AG04449 (cell line): ENCODE measurements at regions not wholly inside any gene's neighbourhood (a gene's known extent, or its start where the extent isn't known, plus 50 kb on each side); places are given as distances from the start of the nearest gene placed in this dataset.

Source experiments
- CTCF ChIA-PET: fragments of 350-600 bp; formaldehyde crosslinking; extraction: SDS; loops from one replicate; lab custom pipeline; 2021; ENCODE audit warnings: antibody characterized with exemption; lab: Yijun Ruan, JAX
- POLR2A ChIA-PET: fragments of 400-600, 350-600 bp; formaldehyde crosslinking; extraction: SDS; loops from one replicate; lab custom pipeline; 2020; ENCODE audit warnings: antibody characterized with exemption, inconsistent platforms; lab: Yijun Ruan, JAX
- DNase-seq: peaks from one replicate; pipeline ENCODE4 v3.0.0-alpha.2; 2010; ENCODE audit warnings: low read depth, low spot score
- H3K4me3 ChIP-seq: 2 replicates; pipeline ENCODE4 v1.5.1; 2011; ENCODE audit warnings: low read depth, mild to moderate bottlenecking, control low read depth, low read length
- TF ChIP-seq, protein P1 (sequence below): IDR thresholded peaks from one replicate; pipeline ENCODE4 v1.5.1; 2011; ENCODE audit warnings: mild to moderate bottlenecking, moderate library complexity, low read length, control low read depth, inconsistent platforms; ENCODE audit not compliant: insufficient read depth; ENCODE audit errors: missing control alignments

DNA sequence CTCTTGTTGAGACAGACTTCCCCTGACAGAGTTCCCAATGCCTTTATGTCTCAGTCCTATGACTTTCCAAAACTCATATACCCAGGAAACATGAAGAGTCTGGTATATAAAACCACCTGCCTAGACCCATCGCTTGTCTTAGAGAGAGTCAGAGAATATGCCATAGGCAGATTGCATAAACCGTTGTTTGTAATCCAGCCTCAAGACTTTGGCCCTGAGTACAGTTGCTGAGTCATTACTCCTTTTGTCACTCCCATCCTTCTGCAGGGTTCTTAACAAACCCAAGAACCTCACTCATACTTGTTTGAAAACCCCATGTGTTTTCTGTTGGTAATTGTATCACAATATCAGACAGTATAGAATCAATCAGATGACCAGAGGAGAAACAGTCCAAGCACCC lies 616.3 kb downstream of the SLCO4C1 start:
- ChIA-PET CTCF (no interaction called here), POLR2A (no interaction called here)
- TF ChIP-seq, protein P1, sequence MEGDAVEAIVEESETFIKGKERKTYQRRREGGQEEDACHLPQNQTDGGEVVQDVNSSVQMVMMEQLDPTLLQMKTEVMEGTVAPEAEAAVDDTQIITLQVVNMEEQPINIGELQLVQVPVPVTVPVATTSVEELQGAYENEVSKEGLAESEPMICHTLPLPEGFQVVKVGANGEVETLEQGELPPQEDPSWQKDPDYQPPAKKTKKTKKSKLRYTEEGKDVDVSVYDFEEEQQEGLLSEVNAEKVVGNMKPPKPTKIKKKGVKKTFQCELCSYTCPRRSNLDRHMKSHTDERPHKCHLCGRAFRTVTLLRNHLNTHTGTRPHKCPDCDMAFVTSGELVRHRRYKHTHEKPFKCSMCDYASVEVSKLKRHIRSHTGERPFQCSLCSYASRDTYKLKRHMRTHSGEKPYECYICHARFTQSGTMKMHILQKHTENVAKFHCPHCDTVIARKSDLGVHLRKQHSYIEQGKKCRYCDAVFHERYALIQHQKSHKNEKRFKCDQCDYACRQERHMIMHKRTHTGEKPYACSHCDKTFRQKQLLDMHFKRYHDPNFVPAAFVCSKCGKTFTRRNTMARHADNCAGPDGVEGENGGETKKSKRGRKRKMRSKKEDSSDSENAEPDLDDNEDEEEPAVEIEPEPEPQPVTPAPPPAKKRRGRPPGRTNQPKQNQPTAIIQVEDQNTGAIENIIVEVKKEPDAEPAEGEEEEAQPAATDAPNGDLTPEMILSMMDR: no peak
- no peak overlapping the region for H3K4me3 ChIP-seq
- DNase-seq: no peak

DNA sequence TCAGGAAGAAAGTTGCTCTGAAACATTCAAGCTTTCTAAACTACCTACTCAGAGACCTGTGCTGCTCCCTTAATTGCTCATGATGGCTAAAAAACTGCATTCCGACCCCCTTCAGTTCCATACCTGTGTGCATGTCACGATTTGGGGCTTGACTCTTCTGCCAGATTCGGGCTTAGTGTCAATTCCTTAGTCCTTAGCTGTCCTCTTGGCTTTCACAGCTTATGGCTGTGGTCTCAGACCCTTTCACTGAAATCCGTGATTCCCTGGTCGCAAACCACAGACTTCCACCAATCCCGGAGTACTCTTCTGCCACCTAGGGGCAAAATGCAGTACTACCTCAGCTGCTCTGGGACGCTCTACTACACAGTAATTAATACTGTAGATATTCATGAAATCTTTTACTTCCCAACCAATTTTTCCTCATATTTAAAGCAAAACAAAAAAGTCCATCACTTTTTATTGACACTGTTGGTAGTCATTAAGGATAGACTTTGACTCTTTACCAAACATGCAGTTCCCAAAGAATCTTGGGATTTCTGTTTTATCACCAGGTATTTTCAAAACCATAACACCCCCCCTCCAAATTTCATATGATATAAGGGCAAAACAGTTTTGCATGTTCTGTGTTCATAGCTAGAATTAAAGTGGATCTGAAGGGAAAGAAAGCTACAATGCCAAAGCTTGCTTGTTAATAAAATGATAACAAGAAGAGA lies 617.4 kb downstream of the SLCO4C1 start:
- TF ChIP-seq, protein P1: peak; percentile 70
- no peak overlapping the region for H3K4me3 ChIP-seq
- CTCF ChIA-PET: interaction anchor here (0.7 to 1.9 kb wide), 12 partner anchors 9 to 1248 kb away, joined by 3 to 12 read pairs (median 5); no protein-coding TSS in a partner anchor
- no peak for DNase-seq
- POLR2A ChIA-PET: no interaction called here

DNA sequence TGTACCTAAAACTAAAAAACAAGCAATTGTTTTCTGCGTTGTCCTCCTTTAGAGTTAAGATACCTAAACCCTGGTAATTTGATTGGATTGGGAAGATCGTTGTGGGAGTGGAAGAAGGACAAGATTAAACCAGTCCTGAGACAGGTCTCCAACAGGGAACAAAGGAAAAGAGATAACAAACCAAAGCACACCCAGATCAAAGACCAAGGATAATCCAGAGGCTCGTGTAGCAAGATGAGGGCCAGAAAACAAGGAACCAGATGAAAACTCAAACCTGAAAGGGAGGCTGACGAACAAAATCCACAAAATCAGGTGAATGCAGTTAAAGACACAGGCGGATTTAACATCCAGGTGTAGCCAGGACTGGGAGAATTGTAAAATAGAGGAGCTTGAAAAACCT lies 618.1 kb downstream of the SLCO4C1 start:
- TF ChIP-seq, protein P1: no peak
- CTCF ChIA-PET: interaction anchor here (0.7 to 1.9 kb wide), 10 partner anchors 8 to 1248 kb away, joined by 3 to 12 read pairs (median 5); no protein-coding TSS in a partner anchor
- POLR2A ChIA-PET: no interaction called here
- no peak for DNase-seq
- no peak overlapping the region for H3K4me3 ChIP-seq

GRCh38 chr5:101676646-101677045 lies 619.4 kb downstream of the SLCO4C1 start:
- TF ChIP-seq, protein P1: no peak
- no peak overlapping the region for H3K4me3 ChIP-seq
- ChIA-PET CTCF (no interaction called here), POLR2A (no interaction called here)
- DNase-seq: no peak

GRCh38 chr5:101675510-101676219 lies 620.4 kb downstream of the SLCO4C1 start:
- TF ChIP-seq, protein P1: no peak
- ChIA-PET CTCF (no interaction called here), POLR2A (no interaction called here)
- H3K4me3 ChIP-seq: no peak overlapping the region
- DNase-seq: no peak

DNA sequence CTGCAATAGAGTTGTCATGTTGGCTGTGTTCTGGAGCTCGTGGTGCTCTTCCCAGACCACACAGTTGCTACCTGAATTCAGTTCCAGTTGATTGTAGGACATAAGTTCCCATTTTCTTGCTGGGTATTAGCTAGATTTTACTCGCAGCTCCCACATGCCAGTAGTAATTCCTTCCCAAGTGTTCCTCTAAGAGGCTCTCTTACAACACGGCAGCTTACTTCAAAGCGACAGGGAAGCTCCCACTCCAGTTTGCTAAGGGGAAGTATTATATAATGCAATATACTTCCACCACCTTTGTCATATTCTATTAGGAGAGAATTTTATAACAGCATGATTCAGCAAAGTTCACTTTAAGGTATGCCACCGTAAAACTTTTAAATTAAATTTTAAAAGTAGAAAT lies 623.0 kb downstream of the SLCO4C1 start:
- CTCF ChIA-PET: no interaction called here
- TF ChIP-seq, protein P1: no peak
- DNase-seq: no peak
- POLR2A ChIA-PET: no interaction called here
- H3K4me3 ChIP-seq: no peak overlapping the region
